ENCODE measurements at regions not wholly inside any gene's neighbourhood (a gene's known extent, or its start where the extent isn't known, plus 50 kb on each side); places are given as distances from the start of the nearest gene placed in this dataset.

DNA sequence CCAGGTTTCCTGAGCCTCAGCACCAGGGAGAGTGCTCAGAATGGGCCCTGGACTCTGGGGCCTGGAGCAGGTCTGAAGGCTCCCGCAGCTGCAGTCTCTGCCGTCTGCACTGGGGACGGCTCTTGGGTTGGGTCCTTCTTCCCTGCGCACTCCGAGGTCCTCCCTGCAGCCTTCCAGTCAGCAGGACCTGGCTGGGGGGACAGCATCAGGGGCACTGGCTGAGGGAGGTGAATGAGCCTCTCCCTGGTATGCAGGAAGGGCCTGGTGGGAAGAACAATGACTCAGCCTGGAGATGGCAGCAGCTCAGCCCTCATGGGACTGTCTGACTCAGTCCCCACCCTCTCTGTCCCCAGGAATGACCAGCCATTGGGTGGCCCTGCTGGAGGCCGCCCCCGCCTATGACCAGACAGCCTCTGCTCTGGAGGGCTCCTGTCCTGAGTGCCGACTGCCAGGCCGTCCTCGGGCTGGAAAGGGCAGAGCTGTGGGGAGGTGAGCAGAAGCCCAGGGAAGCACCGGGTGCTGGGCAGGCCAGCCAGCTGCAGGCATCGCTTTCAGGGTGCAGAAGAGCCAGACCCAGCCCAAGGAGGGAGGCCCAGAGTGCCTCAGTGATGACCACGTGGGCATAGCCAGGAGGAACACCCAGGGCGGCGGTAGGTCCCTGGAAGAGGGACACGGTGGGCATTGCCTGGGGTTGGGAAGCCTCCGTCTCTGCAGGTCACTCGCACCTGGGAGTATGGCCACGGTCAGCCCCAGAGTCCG is 455.0 kb downstream of the BRD1 start:
- DNase-seq: peak in 11 of 56 donors; percentile 2 to 44 (median 15)

DNA sequence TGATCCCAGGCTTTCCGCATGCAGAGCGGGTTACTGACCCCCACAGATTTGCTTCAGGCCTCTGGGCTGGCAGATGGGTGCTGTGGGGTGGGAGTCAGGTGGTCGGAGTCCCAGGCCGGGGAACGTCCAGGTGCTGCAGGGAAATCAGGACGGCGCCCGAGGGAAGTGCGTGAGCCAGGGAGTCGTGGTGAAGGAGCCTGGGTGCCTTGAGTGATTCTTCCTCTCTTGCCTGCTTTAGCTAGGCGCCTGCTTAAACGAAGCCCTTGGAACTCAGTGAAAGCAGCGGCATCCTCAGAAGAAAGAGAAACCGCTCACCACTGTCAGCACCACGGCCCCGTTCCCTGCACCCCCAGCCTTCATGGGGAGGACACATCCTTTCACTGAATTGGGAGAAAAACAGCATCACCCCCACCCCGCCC is 455.6 kb downstream of the BRD1 start:
- no peak for DNase-seq

DNA sequence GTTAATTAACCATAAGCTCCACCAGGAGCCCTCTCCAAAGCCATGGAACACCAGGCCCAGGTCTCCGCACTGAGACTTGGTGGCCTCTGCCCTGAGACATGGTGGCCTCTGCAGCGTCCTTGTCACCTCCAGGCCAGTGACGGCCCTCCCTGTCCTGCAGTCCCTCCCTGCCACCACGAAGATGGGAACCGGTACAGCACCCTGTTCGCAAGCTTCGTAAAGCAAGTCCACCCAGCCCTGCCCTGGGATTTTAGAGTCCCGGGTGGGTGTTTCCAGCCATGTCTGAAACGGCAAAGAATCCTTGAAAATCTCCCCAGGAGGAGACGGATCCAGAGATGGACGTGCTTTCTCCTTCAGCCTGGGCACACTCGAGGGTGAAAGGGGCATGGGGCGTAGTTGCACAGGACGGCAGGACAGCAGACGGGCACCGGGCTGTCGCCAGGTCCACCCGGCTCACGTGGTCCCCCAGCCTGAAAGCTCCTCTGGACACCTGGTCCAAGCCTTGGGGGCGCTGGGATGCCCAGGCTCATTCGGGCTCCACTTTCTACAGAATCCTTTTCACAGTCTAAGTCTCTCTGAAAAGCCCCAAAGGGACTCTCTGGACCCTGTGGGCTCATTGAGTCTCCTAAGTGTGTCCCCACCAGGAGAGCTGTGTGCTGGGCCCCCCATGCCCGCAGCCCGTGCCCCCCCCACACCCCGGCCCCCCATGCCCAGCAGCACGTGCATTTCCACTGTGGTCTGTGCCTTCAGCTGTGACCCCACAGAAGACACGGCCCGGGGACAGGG is 456.2 kb downstream of the BRD1 start:
- no peak for DNase-seq

GRCh38 chr22:49370627-49371301 is 456.9 kb downstream of the BRD1 start:
- DNase-seq: no peak

- no peak for DNase-seq
These were observed 457.7 kb downstream of the BRD1 start for GRCh38 chr22:49369726-49370626.

DNA sequence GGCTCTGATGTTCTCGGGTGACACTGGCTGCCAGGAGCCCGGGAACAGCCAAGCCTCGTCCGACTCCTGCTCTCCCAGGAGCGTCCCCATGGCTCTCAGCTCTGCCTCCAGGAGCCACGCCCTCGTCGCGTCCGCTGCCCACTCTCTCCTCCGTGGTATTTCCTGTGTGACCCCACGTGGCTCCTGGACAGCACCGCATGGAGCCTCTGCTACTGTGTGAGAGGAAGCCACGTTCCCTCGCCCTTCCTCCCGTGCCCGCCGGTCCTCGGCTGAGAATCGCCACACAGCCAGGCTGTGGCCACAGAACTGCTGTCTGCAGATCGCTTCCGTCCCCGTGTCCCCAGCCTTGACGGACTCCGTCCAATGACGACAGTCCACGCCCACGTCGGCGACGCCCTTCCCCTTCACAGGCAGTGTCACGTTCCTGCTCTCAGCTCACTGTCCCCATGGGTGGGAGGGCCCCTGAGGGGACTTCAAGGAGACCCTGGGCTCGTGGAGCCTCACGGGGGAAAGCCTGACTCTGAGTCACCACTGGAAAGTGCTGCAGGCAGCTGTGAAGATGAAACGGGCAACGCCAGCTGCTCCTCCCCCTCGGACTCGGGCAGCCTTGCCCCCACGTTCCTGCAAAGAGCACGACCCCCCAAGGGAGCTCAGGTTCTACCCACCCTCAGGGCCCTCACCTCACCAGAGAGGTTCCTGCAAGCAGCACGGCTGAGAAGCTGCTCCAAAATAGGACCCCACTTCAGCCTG is 458.5 kb downstream of the BRD1 start:
- no peak for DNase-seq

GRCh38 chr22:49368221-49368975 is 459.3 kb downstream of the BRD1 start:
- no peak for DNase-seq

DNA sequence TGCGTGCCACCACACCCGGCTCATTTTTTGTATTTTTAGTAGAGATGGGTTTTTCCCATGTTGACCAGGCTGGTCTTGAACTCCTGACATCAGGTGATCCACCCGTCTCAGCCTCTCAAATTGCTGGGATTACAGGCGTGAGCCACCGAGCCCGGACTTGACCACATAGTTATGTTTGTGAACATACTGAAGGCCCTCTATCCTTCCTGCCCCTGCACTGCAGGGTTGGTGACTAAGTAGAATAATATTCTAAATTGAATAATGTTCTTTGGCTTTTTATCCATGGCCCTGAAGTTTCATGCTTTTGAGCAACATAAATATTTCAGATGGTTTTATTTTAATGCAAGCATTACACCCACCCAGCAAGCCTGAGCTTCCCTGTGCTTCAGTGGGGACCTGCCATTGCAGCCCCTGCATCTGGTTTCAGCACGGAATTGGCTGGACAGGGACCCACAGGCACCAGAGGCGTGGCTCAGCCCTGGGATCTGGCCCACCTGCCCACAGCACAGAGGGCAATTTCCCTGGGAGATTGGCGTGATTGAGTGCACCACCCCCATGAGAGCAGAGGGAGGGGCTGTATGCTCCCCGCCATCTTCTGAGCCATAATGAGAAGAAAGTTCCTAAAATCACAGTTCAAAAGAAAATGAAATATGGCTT is 460.5 kb downstream of the BRD1 start:
- no peak for DNase-seq

DNA sequence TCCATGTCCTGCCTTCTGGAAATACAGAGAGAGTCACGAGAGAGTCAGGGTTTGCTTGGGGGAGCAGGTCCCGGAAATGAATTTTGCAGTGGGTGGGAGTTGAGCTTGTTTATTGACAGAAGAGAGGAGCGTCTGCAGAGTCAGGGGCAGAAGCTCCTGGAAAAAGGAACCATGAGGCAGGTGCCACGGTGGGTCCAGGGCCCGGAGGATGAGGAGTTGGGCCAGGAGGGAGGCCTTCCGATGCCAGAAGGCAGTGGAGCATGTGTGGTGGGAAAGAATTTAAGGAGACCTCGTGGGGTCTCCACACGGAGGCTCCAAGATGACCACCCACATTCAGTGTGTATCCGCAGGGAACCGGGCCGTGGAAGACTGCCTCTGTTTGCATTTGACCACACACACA is 461.2 kb downstream of the BRD1 start:
- DNase-seq: no peak

GRCh38 chr22:49365910-49366309 is 461.8 kb downstream of the BRD1 start:
- no peak for DNase-seq

DNA sequence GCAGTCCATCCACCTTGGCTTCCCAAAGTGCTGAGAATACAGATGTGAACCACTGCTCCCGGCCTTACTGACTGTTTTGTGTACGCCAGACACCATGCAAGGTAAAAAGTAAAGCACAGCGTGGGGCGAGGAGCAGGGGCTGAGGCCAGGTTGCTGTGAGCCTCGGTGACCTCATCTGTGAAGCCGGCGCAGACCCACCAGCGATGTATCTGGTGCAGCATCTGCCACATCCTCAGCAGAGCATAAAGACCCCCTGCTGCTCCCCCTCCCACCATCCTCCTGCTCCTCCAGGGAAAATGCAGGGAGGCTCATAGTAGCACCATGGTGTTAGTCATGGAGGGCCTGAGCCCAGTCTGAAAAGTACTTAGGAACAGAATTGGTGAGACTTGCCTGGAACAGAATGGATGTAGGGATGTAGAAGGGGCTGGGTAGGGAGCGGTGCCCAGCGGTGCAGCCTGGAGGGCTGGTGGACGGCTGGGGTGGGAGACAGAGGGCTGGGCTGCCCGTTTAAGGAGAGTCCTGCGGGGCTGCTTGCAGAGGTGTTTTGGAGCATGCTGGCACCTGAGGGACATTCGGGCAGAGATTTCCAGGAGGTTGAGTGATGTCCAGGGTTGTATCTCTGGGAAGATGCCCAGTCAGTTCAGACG is 462.4 kb downstream of the BRD1 start:
- DNase-seq: no peak

DNA sequence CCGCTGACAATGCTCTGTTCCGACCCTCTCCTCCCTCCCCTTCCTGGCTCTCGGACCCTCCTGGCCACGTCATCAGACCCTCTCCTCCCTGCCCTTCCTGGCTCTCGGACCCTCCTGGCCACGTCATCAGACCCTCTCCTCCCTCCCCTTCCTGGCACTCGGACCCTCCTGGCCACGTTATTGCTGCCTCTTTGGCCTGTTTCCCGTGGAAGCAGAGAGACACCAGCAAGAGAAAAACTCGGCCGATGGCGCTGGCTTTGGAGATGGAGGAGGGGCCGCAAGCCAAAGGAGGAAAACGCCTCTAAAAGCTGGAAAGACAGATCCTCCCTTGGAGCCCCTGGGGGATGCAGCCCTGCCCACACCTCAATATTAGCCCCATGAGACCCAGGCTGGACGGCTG is 463.3 kb downstream of the BRD1 start:
- no peak for DNase-seq

GRCh38 chr22:49363526-49364230 is 464.0 kb downstream of the BRD1 start:
- DNase-seq: no peak

DNA sequence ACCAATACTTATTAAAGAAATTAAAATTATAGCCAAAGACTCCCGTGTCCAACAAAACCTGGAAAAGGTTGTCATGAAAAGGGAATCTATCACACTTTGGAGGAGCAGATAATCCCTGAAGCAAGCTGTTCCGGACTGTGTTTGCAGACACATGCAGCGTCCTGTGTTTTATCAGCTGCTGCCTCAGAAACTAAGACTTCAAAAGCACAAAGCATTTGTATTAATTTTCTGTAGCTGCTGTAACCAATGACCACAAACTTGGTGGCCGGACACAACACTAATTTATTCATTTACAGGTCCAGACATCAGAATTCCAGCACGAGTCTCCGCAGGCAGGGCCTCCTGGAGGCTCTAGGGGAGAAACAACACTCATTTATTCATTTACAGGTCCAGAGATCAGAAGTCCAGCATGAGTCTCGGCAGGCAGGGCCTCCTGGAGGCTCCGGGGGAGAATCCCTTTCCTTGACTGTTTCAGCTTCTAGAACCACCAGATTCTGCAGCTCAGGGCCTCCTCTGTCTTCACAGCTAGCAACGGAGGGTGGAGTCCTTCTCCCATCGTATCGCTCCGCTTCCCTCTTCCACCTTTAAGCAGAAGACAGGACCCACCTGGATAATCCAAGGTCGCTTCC is 465.3 kb downstream of the BRD1 start:
- DNase-seq: no peak

- no peak for DNase-seq
These were observed 466.5 kb downstream of the BRD1 start for GRCh38 chr22:49361164-49361563.

GRCh38 chr22:49360746-49361145 is 466.9 kb downstream of the BRD1 start:
- DNase-seq: no peak

DNA sequence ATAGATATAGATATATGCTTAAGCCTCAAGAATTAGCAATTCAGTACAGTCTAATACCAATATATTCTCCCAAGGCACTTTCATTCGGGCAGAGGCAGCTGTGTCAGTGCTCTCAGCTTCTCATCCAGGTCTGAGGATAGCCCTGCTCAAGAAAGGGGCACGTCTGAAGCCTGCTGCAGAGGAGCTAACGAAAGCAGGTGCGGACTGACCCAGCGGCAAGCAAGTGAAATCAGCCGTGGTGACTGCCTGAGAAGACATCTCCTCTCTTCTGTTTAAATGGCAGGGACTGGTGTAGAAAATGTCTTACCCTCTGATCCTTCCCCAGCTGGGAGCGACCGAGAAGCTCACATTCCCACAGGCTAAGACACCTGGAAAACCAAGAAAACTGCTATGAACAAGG is 468.6 kb downstream of the BRD1 start:
- DNase-seq: no peak

Measured in amygdala (tissue), 56 donors.